ENCODE measurements at regions not wholly inside any gene's neighbourhood (a gene's known extent, or its start where the extent isn't known, plus 50 kb on each side); places are given as distances from the start of the nearest gene placed in this dataset.
A peak's percentile ranks its signal among the peaks of the same experiment; 100 is the strongest.
"Not testable (repeated sequence)": the region's sequence is repeated elsewhere in the genome, so short reads cannot be mapped to it uniquely, and the experiment has no call there.

DNA sequence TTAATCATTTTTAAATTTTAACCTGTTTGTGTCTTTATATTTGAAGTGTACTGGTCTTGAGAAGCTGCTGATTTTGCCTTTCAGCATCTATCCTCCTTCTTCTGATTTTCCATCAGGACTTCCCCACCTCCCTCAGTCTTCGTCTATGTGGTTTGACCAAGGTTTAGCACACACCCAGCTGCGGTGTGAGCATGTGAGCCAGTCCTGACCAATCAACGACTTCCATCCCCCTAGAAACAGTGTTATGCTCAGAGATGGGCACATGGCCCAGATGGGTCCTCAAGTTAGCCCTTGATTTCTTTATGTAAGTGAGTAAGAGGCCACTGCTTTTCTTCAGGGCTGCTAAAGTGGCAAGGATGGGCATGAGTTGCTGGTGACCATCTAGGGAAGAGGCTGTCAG, 190.8 kb downstream of the MATN1 start:
- DNase-seq (ENCODE audit: low read depth) = no peak

DNA sequence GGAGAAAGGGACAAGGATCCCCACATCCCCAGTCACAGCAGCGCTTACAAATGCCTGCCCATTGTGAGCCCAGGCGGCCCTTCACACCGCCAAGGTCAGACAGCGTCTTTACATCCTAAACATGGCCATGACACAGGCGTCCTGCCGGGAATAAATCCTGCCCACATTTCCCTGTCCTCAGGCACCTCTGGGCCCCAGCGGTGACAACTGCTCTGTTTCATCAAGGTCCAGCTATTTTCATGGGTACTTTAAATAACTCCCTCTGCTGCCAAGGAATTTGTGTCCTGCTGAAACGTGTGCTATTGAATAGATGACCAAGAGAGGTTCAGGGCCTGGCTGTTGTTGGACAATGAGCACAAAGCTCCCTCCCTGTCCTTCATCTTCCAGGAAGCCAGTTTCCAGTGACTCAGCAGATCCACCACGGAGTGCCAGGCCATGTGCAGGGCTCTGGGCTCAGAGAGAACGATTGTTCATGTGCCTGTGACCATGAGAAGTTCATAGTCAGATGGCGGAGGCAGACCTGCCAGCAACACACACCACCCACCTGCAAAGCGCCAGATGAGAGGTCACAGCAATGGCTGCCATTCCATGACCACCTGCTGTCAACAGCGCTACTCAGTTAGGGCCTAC, 195.8 kb downstream of the MATN1 start:
- peak; percentile 40 for DNase-seq (ENCODE audit: low read depth)

DNA sequence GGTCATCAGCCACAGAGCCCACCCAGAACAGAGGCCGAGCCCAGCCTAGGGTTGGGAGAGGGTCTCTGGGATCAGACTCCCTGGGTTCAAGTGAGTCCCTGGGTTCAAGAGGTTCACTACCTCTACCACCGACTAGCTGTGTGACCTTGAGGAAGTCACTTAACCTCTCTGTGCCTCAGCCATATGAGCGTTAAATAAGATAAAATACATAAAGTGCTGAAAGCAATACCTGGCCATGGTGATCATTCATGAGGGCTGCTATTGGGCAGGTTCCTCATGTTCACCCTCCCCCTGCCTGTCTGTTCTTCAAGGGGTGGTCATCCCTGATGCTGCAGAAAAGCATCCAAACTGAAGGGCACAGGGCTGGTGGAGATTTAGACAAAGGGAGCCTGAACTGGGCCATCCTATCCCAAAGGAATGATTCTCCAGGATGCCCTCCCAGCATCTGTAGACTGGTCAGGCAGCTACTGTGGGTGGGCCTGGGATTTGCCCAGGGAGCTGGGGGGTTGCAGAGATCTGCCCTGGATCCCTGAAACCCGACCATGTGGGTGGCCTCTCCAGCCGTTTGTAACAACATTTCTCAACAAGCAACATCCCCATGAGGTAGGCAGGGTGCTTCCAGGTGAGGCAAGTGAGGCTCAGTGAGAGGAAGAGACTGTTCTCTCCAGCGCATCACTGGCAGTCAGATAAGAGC, 196.6 kb downstream of the MATN1 start:
- DNase-seq (ENCODE audit: low read depth) = no peak

DNA sequence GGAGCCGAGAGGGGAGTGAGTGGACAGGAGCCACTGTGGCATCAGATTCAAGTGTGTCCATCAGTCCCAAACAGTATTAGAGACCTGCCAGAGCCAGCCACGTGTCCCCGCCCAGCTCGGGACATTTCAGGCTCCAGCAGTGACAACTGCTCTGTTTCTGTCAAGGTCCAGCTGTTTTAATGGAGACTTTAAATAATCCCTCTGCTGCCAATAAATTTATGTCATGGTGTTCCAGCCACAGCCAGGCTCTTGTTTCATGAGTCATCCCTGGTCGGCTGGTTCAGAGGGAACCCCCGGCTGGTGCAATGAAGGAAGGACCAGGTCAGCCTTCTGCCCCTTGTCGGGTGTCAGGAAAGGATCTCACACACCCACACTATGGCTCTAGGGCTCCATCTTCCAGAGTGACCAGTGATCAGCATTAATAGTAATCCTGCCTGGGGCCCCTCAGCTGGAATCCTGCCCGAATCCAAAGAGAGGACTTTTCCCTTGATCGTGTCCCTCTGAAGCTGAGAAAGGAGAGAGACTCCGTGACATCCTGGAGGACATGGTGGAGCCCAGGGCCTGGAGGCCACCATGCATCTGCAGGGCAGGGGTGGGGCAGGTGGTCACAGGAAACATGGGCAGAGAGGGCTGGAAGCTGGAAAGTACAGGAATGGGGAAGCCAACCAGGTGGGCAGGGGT, 197.3 kb downstream of the MATN1 start:
- peak; percentile 94 for DNase-seq (ENCODE audit: low read depth)

DNA sequence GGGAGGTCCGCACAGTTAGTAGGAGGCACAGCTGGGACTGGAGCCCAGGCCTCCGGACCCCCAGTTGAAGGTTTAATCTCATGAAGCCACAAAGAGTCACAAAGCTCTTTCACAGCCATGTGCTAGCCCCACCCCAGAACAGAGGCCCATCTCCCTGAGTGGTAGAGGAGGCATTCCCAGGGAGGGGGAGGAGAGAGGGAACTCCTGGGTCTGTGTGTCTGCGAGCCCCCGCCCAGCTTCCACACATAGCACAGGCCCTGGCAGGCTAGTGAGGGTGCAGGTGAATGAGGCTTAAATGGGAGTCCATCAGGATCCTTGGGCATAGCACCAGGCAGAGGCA, 197.8 kb downstream of the MATN1 start:
- no peak for DNase-seq (ENCODE audit: low read depth)

DNA sequence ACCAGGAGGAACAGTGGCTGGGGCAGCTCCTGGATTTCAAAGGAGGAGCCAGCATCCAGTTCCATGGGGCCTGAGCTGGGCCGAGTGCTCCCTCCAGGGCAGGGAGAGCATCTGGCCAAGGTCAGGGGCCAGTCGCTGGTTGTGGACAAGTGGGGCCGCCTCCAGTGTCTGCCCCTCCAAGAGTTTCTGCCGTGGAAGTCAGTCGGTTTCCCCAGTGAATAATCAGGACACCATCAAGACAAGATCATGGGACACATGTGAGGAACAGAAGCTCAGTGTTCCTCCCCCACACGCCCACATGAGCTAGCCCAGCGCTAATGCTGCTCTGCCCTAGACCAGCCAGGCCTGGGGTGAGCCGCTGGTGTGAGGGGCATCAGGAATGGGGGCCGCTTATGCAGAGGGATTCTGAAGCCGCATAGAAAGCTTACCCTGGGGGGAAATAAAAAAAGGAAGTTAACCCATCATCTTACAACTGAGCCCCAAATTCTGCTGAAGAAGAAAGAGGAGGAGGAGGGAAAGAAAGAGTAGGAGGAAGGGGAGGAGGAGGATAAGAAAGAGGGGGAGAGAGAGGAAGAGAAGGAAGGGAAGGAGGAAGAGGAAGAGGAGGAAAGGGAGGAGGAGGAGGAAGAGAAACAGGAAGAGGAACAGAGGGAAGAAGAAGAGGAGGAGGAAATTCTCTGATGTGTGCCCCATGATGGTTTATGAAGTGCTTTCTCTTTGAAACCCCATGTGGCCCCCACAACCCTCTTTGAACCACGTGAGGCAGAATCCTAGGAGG, 198.4 kb downstream of the MATN1 start:
- DNase-seq (ENCODE audit: low read depth) = no peak

DNA sequence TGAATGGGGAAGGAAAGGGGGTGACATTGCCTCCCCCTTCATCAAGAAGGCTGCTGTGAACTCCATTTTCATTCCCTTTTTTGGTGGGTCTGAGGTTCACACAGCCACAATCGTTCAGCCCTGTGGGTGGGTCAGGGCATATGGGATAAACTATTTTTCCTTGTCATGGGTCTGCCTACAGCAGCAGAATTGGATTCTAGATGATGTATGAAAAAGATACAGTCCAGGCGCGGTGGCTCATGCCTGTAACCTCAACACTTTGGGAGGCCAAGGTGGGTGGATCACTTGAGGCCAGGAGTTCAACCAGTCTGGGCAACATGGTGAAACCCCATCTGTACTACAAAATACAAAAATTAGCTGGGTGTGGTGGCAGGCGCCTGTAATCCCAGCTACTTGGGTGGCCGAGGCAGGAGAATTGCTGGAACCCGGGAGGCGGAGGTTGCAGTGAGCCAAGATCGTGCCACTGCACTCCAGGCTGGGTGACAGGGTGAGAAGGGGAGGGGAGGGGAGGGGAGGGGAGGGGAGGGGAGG, 199.3 kb downstream of the MATN1 start:
- DNase-seq (ENCODE audit: low read depth) = not testable (repeated sequence)

DNA sequence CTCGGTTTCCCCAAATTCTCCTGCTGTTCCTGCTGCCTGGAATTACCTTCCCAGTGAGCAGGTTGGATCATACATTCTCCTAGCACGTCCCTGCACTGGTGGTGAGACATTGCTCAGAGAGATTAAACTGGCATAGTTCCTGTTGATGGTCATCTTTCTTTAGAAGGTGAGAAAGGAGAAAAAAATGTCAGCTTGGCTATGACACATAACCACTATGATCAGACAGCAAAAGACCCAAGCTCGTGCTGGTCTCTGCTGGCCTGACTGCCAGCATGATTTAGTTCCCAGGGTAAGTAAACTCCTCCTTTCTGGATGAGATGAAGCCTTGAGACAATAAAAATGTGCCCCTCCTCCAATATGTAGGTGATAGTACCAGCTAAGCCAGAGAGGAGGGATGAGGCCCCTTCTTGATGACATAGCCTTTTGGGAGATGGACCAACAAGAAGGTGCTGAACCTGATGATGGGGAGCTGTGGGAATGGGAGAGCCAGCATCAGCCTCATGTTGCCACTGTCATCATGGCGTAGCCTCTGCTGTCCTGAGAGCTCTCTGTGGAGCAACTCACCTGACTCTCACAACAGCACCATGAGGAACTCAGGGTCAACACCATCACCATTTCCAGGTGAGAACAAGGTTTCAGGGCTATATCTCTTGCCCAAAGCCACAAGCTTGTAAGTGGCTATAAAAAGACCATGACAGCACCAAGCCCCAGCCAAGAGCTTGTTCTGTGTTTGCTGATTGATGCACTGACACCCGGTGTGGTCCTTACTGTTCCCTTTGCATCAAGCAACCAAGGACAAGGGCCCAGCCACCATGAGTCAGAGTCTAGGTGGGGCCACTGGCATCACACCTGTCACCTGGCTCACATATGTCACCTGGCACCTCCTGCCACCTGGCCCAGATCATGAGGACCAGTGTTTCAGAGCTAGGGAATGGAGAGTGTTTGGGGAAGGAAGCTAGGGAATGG, 200.0 kb downstream of the MATN1 start:
- peak; percentile 95 for DNase-seq (ENCODE audit: low read depth)

DNA sequence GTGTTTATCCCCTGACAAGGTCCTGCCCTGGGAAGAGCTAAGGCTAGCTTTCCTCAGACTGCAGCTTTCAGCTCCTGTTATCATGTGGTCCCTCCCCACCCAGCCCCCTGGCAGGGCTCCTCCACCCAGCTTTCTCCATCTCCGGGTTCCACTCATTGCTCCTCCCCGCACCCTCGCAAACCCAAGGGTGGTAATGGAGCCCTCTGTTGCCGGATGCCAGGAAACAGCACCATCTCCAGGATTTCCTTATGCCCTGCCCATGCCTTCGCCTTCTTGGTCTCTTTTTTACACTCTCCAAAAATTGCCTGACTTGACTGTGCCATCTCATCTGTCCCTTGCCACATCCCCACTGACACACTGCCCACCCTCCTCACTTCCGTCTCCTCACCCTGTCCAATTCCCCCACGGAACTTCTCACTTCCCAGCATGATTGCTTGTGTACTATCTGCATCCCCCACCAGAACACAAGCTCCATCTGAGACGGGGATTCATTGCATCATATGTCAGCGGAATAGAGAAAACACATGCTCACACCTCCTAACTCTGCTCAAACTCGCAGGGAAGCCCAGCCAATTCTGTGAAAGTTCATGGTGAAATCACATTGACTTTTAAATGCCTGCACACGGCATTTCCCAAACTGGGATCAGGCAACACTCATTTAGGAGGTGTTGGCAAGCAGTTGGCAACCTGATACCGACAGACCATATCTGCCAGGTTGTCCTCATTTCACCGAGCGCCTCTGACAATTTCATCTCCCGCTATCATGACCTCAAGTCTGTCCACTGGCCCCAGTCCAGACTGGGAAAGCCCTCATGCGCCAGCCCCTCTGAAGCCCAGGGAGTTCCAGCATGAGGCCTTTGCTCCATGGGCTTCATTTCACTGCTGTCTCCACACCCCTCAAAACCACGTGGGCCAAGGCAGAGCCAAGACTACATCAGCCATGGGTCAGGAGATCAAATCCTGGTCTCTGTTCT, 201.1 kb downstream of the MATN1 start:
- peak; percentile 76 for DNase-seq (ENCODE audit: low read depth)

DNA sequence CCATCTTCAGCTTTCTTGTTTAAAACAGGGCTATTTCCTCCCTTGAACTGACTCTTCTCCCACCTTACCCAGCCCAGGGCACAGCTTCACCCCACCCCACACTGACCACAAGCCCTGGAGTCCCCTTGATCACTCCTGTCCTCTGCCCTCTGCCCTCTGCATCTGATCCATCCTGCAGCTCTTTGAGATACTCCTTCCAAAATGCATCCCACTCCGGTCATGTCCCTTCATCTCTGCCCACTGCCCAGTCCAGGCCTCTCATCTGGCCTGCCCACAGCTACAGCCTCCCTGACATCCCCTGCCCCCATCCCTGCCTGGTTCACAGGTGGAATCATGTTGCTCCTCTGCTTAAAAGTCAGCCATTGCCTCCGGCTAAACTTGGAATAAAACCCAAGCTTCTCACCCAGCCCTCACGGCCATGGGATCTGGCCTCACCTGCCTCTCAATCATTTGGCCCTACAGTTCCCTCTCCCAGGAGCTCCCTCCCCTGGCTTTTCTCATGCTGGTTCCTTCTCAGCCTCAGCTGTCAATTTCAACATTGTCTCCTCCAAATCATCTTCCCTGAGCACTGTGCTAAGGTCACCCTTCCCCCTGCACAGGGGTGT, 202.0 kb downstream of the MATN1 start:
- DNase-seq (ENCODE audit: low read depth) = no peak

DNA sequence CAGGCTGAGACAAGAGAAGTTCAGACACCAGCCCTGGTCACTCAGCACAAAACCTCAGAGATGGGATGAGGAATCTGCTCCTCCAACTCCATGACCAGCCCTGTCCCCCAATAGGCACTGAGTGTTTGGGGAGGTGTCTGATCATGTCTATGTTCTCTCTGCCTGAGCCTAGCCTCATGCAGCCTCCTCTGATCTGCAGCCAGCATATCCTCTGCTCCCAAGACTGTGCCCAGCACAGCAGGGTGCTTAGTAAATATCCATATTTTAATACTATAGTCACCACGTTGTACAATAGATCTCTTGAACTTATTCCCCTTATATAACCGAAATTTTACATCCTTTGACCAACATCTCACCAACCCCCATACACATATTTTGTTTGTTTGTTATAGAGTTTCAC, 202.9 kb downstream of the MATN1 start:
- no peak for DNase-seq (ENCODE audit: low read depth)

DNA sequence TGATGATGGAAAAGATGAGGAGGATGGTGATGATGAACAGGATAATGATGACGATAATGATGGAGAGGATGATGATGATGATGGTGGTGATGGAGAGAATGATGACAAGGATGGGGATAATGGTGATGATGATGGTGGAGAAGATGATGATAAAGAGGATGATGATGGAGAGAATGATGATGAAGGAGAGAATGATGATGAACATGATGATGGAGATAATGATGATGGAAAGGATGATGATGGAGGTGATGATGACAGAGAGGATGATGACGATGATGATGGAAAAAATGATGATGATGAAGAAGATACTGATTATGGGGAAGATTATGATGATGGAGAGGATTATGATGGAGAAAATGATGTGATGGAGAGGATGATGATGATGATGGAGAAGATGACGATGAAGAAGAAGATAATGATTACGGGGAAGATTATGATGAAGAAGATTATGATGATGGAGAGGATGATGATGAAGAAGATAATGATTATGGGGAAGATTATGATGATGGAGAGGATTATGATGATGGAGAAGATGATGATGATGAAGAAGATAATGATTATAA, 204.1 kb downstream of the MATN1 start:
- DNase-seq (ENCODE audit: low read depth) = no peak

DNA sequence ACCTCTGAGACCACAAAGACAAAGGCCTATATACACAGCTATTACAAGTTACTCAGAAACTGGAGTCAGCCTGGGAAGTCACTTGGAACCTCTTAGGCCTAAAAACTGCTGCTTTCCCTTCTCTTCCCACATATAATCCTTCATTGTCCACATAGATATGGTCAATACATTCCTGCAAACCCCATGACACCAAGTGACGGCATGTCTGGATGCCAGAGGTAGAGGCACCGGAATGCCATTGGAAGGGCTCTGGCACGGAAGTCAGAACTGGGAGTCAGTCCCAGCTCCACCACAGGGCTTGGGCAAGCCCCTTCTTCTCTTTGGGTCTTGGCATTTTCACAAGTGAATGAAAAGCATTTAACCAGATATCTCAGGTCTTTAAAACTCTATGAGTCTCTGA, 204.7 kb downstream of the MATN1 start:
- DNase-seq (ENCODE audit: low read depth) = no peak

DNA sequence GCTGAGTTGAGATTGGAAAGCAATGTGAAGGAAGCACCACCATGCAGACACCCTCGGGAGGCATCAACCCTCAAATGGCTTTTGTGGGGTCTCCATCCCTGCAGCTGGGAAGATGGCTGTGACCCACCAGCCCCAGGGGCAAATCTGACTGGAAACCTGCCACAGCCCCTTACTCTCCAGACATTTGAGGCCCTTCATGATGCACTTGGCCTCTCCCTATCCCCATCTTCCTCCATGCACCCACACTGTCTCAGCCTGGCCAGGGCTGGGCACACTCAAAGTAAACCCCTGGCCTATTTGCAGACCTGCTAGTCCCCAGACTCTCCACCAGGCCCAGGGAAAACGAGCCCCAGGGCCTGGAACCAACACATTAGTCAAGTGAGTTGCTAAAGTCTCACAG, 205.2 kb downstream of the MATN1 start:
- no peak for DNase-seq (ENCODE audit: low read depth)

DNA sequence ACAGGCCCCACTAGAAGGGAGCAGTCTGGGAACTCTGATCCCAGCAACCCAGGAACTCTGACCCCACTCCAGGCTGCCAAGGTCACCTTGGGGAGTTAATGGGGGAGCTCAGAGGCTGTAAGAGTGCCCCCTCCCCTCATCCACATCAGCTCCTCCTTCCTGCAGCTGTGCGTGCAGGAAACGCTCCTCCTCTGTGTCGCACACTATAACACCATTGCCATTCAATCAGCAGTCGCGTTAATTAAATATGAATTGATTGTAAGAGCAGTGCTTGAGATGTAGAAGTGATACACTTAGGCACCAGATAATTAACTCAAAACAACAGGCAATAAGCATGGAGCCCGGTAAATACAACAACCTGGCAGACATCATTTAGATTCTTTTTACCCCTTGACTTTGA, 205.7 kb downstream of the MATN1 start:
- not testable (repeated sequence) for DNase-seq (ENCODE audit: low read depth)

DNA sequence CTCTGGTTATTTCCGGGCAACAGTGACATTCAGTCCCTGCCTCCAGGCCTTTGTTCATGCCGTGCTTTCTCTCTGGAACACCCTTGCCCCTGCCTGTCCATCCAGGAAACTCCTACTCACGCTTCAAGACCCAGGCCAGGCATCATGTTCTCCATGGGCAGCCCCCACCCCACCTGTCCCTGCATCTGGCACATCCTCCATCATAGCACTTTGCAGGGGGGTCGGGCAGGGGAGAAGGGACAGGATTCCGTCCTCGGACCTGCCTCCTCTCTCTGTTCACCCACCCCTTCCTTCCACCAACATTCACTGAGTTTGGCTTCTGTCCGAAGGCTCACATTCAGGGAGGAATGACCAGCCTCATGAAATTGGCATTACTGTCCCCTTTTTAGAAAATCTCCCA, 206.1 kb downstream of the MATN1 start:
- not testable (repeated sequence) for DNase-seq (ENCODE audit: low read depth)

DNA sequence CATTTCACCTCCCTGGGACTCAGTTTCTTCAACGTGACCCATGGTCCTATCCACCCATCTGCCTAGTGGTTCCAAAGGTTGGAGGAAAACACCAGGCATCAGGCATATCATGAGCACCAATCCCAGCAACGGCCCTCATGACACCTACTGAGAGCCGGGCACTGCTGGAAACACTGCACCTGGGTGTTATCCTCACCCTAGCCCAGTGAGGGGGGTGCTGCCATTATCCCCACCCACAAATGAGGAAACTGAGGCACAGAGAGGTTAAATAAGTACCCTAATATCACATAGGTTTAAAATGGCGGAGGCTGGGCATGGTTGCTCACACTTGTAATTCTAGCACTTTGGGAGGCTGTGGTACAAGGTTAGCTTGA, 206.9 kb downstream of the MATN1 start:
- no peak for DNase-seq (ENCODE audit: low read depth)

DNA sequence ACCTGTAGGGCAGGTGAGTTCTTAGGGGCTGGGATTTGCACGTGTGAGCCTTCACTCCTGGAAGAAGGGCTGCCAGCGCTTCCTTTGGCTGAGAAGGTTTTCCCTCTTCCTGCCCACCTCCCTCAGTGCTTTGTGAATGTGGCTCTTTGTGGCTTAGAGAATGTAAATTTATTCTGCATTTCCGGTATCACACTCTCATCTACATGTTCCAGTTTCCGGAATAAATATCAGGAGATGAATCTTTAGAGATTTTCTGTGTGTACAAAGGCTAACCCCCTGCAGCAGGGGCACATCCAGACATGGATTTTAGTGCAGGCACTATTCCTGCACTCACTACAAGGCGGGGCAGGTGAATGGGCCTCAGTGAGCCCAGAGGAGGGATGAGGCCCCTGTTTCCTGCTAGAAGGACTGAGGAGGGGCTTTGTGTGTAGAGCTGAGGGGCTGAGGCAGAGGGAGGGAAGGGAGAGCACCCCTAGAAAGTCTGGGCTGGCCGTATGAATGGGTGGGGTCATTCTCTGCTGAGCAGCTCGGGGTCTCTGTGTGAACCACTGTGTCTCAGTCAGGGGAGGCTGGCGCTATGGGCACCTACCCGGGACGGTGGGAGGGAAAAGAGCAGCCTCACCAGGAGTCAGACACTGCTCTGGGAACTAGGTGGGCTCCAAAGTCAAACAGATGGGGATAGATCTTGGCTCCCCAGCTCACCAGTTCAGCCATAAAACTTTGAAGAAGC, 207.5 kb downstream of the MATN1 start:
- DNase-seq (ENCODE audit: low read depth) = no peak

DNA sequence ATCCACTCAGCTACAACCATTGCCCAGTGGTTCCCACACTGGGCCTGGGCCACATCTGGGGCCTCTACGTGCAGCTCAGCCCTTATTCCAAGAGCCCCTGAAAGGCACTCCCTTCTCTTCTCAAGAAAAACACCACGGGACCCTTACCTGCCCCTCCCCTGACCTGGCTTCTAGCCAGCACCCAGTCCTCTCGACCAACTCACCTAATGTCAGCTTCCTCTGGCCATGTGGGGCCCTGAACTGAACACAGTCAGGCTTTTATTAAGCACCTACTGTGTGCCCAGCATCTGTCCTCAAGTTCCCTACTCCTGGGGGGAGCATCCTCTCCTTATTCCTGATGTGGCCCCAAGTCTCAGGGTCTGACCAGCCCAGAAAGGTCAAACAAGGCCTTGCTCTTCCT, 208.4 kb downstream of the MATN1 start:
- no peak for DNase-seq (ENCODE audit: low read depth)

Data from M059J (cell line).